NCI-H2107 treated with DMSO at 0.1 percent for 48 hours (cell line): ENCODE measurements at regions not wholly inside any gene's neighbourhood (a gene's known extent, or its start where the extent isn't known, plus 50 kb on each side); places are given as distances from the start of the nearest gene placed in this dataset.
A peak's percentile ranks its signal among the peaks of the same experiment; 100 is the strongest.

Source experiments
- DNase-seq: peaks from one replicate; lab custom pipeline; 2025; ENCODE audit not compliant: unreplicated experiment; lab: John Stamatoyannopoulos, UW

DNA sequence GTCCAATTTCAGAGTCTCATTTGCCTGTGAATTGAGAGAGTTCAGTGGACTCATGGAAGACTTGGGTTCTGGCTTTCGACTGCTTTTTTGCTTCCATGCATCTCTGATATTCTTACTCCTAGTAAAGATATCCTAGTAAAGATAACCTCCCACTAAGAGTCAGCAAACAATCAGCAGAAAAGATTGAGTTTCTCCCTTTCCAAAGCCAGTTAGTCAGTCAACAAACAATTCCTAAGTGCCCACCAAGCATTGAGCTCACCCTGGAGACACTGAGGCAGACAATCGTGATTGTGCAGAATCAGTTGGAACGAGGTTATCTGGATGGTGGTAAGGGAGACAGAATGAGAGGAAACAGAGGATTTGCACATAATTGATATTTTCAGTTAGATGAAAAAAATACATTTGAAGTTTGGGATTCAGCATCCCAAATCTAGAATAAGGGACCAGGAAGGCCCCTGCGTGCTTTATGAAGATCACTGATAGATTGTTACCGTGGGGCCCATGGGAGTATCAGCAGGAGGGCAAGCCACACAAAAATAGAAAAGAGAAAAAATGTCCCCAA is 99.7 kb upstream of the SLC38A2 start:
- DNase-seq: no peak

- DNase-seq: no peak
Measured at GRCh38 chr12:46471404-46471803, 98.8 kb upstream of the SLC38A2 start.

GRCh38 chr12:46470975-46471374 is 98.4 kb upstream of the SLC38A2 start:
- no peak for DNase-seq

GRCh38 chr12:46470036-46470627 is 97.6 kb upstream of the SLC38A2 start:
- DNase-seq: no peak

- no peak for DNase-seq
Measured at GRCh38 chr12:46468813-46469212, 96.2 kb upstream of the SLC38A2 start.

DNA sequence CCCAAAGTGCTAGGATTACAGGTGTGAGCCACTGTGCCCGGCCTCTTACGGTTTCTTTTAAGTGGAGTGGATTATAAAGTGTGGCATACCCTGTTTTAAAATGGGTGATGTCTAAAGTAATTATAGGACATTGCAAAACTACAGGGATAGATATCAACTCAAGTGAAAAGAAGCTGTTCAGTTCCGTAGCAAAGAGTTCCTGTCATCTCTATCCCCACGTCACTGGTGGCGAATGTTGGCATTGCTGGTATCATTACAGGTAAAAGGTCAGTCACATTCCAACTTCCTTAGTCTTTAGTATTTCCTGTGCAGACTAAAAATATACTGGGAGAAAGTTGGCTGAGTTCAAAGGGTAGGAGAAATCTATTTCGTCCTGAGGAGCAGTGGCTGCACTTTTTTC is 95.6 kb upstream of the SLC38A2 start:
- no peak for DNase-seq

GRCh38 chr12:46465307-46465706 is 92.7 kb upstream of the SLC38A2 start:
- no peak for DNase-seq

GRCh38 chr12:46464863-46465262 is 92.3 kb upstream of the SLC38A2 start:
- DNase-seq: no peak

DNA sequence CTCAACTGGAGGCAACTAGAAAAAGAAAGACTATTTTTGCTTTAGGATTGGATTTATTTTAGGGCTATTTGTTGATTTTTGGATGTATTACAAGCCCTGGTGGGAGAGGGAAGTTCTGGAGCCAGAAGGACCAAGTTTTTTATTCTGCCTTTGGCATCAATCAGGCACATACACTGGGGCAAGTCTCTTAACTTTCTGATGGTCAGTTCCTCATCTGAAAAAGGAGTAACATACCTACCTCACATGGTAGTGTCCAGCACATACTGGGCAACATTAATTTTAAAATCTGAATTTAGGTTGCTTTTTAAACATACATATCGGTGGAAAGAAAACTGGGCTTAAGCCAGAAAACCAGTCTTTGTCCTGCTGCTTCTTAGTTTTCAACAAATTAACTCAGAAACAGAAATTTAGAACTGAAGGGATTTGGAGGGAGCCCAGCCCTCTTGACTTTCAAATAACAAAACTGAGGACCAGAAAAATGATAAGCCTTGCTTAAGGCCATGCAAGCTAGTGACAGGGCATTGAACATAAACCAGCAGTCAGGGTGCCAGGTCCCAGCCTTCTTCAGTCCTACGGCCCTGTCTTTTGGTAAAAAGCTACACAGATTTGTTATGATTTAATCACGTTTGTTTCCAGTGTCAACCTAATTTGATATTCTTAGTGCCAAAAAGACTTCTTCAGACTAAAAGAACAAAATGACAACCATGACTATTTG is 90.2 kb upstream of the SLC38A2 start:
- no peak for DNase-seq

- DNase-seq: no peak
Measured at GRCh38 chr12:46461907-46462640, 89.5 kb upstream of the SLC38A2 start.

DNA sequence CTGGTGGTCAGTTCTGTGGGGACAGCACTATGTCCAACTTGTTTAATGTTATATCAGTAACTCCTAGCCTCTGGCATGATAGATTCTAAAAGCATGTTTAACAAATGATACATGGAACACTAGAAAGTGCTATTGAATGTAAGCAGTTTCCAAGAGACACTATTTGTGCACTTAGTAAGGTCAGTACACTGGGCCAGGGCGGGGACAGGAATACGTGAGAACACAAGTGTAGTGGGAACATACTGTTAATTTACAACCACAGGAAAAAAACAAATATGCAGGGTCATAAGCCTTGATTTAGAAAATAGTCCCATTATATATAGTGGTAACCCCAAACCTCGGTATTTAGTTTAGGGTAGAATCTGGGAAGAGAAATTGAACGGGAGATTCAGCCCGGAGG is 88.9 kb upstream of the SLC38A2 start:
- DNase-seq: no peak

- DNase-seq: no peak
Measured at GRCh38 chr12:46460682-46461210, 88.2 kb upstream of the SLC38A2 start.

- no peak for DNase-seq
Measured at GRCh38 chr12:46459861-46460545, 87.4 kb upstream of the SLC38A2 start.

GRCh38 chr12:46459111-46459510 is 86.5 kb upstream of the SLC38A2 start:
- DNase-seq: no peak

- no peak for DNase-seq
Measured at GRCh38 chr12:46458500-46459102, 86.0 kb upstream of the SLC38A2 start.

- DNase-seq: no peak
Measured at GRCh38 chr12:46457958-46458357, 85.4 kb upstream of the SLC38A2 start.

- DNase-seq: no peak
Measured at GRCh38 chr12:46456356-46457334, 84.1 kb upstream of the SLC38A2 start.

GRCh38 chr12:46455648-46456352 is 83.2 kb upstream of the SLC38A2 start:
- peak; percentile 2 for DNase-seq

GRCh38 chr12:46454981-46455380 is 82.4 kb upstream of the SLC38A2 start:
- no peak for DNase-seq
